HG02943 (cell line): ENCODE measurements at regions not wholly inside any gene's neighbourhood (a gene's known extent, or its start where the extent isn't known, plus 50 kb on each side); places are given as distances from the start of the nearest gene placed in this dataset.

Source experiments
- ATAC-seq: cut with Tn5 transposase; IDR thresholded peaks from one replicate; pipeline ENCODE4 v1.9.1; 2021; ENCODE audit warnings: mild to moderate bottlenecking, low read depth, moderate library complexity; ENCODE audit not compliant: unreplicated experiment

GRCh38 chr6:131382631-131383030, 190.4 kb upstream of the ARG1 start:
- no peak for ATAC-seq

DNA sequence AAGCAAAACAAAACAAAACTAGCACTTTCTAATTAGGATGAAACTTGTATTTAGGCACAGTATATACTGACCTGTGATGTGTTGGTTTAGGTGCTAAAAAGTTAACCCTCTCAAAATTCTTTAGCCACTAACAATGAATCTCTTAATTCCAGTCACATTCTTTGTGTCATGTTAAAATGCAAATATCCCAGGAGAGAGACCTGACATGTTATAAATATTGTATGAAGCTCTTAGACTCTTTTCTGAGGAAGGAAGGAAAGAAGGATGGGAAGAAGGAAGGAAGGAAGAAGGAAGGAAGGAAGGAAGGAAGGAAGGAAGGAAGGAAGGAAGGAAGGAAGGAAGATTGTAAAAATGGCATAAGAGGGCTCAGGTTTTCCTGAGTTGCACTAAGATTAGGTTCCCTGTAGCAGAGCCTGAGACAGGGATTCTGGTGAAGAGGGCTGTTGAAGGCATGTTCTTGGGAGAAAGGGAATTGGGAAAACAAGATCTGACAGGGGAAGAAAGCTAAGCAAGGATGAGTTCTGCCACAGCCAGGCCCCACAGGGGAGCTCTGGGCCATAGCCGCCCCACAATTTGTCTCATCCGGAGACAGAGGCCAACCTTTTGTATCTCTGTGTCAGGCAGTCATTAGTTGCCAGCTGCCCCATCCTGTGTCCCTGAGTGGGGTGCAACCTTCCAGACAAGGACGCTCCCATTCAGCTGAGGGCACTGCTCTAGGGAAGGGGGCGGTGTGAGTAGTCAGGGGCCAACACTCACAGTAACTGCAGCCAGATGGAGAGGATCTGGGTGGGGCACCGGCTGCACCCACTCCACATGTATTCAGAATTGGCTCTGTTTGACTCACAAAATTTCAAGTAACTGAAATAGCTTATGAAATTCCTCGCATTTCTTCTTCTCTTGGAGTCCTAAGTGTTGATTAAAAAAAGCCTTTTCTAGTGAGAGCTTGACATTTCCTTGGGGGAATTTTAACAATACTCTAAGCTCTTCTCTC, 189.3 kb upstream of the ARG1 start:
- no peak for ATAC-seq

GRCh38 chr6:131387562-131388447, 185.2 kb upstream of the ARG1 start:
- no peak for ATAC-seq

DNA sequence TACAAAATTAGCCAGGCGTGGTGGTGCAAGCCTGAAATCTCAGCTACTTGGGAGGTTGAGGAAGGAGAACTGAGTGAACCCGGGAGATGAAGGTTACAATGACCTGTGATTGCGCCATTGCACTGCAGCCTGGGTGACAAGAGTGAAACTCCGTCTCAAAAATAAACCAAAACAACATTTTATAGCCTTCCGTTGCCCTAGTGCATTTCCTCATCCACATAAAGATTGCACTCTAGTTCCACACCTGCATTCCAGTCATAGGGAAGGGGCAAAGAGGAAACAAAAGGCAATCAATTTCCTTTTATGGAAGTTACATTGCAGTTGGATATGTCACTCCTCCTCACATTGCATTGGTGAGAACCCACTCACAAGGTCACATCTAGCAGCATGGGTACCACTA, 182.7 kb upstream of the ARG1 start:
- ATAC-seq: no peak

DNA sequence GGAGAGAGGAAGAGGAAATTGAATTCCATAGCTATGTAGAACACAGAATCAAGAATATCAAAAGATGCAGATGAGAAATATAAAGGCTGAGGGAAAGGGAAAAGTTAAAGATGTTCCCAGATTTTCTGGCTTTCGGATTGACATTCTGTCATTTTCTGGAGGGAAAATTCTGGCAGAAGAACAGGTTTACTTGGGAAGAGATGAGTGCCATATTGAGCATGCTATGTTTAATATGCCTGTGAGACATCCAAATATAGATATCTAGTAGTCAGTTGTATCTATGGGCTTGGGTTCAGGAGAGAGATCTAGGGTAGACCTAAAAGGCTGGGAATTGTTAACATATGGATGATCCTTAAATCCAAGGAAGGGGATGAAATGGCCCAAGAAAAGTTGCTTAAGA, 181.9 kb upstream of the ARG1 start:
- ATAC-seq: no peak

DNA sequence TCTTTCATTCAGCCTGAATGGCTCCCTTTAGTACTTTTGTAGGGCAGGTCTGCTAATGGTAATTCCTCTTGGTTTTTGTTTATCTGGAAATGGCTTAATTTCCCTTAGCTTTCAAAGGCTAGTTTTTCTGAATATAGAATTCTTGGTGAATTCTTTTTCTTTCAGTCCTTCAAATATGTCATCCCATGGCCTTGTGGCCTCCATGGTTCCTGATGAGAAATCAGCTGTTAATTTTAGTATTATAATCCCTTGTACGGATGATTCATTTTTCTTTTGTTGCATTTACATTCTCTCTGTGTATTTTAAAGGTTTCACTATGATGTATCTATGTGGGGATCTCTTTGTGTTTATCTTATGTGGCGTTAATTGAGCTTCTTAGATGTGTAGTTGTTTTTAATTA, 179.6 kb upstream of the ARG1 start:
- no peak for ATAC-seq

- ATAC-seq: no peak
These were observed 178.1 kb upstream of the ARG1 start for GRCh38 chr6:131394768-131395432.

GRCh38 chr6:131398176-131398575, 174.8 kb upstream of the ARG1 start:
- ATAC-seq: no peak

DNA sequence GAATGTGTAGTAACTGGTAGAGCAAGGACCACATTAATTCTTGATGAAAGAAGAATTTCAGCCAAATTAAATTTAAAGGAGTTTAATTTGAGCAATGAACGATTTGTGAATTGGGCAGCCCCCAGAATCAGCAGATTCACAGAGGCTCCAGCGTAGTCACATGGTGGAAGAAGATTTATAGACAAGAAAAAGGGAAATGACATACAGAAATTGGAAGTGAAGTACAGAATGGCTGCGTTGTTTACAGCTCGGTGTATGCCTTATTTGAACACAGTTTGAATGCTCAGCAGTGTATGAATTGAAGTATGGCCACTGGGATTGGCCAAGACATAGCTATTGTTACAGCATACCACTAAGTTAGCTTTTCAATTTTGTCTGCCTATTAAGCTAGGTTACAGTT, 173.6 kb upstream of the ARG1 start:
- ATAC-seq: no peak

GRCh38 chr6:131400054-131400778, 172.8 kb upstream of the ARG1 start:
- ATAC-seq: no peak

GRCh38 chr6:131400779-131401496, 172.1 kb upstream of the ARG1 start:
- ATAC-seq: no peak

DNA sequence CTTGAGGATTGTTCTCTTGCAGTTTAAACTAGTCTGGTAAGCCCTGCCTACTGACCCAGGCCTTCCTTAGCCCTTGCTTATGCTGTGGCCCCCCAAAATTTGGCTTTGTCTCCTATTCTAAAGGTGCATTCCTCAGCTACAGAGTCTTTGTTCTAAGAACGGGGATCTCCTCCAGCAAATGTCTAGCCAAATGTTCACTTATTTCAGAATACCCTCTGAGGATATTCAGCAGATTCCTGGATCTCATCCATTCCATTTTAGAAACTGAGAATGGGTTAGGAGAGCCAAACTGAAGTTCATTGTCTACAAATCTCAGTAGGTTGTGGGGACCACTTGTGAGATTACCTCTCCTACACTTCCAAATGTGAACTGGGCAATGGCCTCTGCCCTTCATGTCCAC, 164.2 kb upstream of the ARG1 start:
- ATAC-seq: no peak

- ATAC-seq: no peak
These were observed 162.2 kb upstream of the ARG1 start for GRCh38 chr6:131410785-131411184.

GRCh38 chr6:131412960-131413830, 159.8 kb upstream of the ARG1 start:
- no peak for ATAC-seq

GRCh38 chr6:131413831-131414191, 159.2 kb upstream of the ARG1 start:
- ATAC-seq: no peak

DNA sequence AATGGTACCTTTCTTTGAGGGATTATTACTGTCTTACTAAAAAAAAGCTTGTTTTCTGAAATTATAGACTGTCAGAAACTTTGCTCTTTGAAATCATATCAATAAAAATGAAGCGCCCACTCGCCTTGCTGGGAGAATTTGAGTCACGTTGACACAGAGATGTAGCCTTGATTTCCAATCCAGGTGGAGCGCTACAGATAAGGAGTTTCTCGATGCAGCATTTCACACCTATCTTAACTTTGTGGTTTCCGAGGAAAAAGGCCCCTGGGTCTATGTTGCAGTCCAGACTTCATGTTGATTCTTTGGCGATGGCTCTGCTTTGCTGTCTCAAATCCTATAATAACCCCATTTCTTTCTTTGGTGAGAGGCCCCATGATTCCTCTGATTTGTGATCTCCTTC, 158.1 kb upstream of the ARG1 start:
- no peak for ATAC-seq

DNA sequence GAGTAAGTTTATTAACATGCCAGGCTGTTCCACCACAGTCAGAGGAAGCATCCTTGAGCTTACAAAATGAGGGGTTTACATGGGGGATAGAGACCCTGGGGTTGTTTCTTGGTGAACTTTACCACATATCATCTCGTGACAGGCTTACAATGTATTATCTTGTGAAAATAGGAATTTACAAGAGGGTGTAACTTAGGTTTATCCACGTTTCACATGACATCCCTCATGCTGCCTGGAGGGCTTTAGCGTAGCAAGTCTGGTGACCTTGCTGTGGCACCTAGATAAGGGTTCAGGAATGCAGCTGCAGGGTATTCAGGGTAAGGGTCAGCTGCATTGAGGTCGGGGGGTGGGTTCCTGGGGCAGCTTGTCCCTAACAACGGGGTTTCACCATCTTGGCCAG, 154.6 kb upstream of the ARG1 start:
- no peak for ATAC-seq

- ATAC-seq: no peak
These were observed 153.3 kb upstream of the ARG1 start for GRCh38 chr6:131419702-131420101.

- no peak for ATAC-seq
These were observed 149.0 kb upstream of the ARG1 start for GRCh38 chr6:131424016-131424415.
